Keratinocyte (primary cell): ENCODE measurements at regions not wholly inside any gene's neighbourhood (a gene's known extent, or its start where the extent isn't known, plus 50 kb on each side); places are given as distances from the start of the nearest gene placed in this dataset.

Experiments
- CTCF ChIP-seq, 3 experiments: IDR thresholded peaks in 1 of 3; conservative IDR thresholded peaks in 1 of 3; optimal IDR thresholded peaks in 1 of 3; 2 replicates in 2 of 3; 3 replicates in 1 of 3; pipeline versions ENCODE3 to v1.5.1; 2011; ENCODE audit warnings: low read length in 3 of 3, mild to moderate bottlenecking in 3 of 3, moderate library complexity in 2 of 3, control low read depth in 1 of 3, inconsistent platforms in 1 of 3; ENCODE audit not compliant: insufficient read depth in 2 of 3; ENCODE audit errors: extremely low read depth in 1 of 3
- EZH2 ChIP-seq: IDR thresholded peaks from one replicate; pipeline ENCODE4 v1.6.1; 2012; ENCODE audit warnings: inconsistent platforms, mild to moderate bottlenecking, low read length, moderate library complexity

- TF ChIP-seq CTCF (optimal IDR thresholded peaks at IDR 0.05 in 1 of 3, IDR thresholded peaks at IDR 0.05 in 1 of 3, conservative IDR thresholded peaks at IDR 0.05 in 1 of 3; ENCODE audit: extremely low read depth in 1 of 3, insufficient read depth in 2 of 3, low read length in 3 of 3) (no peak), EZH2 (no peak)
Observed at GRCh38 chr15:39508536-39508935, 72.3 kb upstream of the THBS1 start.
